ENCODE measurements at regions not wholly inside any gene's neighbourhood (a gene's known extent, or its start where the extent isn't known, plus 50 kb on each side); places are given as distances from the start of the nearest gene placed in this dataset.
"Not testable (repeated sequence)": the region's sequence is repeated elsewhere in the genome, so short reads cannot be mapped to it uniquely, and the experiment has no call there.

DNA sequence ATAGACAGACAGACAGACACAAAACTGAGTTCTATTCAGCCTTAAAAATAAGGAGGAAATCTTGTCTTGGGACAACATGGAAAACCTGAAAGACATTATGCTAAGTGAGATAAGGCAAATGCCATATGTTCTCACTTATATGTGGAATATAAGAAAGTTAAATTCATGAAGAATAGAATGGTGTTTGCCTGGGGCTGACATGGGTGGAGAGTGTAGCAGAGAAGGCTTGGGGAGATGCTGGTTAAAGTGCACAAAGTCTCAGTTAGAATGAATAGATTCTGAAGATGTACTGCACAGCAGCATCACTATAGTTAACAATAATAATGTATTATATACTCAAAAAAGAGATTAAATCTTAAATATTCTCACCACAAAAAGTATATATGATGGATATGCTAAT lies 355.5 kb downstream of the LRRIQ3 start:
- DNase-seq: no peak

GRCh38 chr1:73839922-73840321 lies 358.1 kb downstream of the LRRIQ3 start:
- peak; percentile 9 for DNase-seq

GRCh38 chr1:73832276-73833181 lies 365.4 kb downstream of the LRRIQ3 start:
- DNase-seq: no peak

DNA sequence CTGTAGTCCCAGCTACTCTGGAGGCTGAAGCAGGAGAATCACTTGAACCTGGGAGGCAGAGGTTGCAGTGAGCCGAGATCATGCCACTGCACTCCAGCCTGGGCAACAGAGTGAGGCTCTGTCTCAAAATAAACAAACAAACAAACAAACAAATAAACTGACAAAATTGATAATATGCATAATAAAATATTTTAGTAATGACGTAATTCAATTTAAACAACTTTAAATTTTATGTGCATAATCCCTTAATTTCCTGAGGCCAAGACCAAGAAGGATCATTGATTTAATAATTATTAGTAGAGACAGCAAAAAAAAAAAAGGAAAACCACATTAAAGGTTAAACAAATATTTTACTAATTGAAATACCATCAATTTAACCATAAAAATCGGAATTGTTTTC lies 370.7 kb downstream of the LRRIQ3 start:
- DNase-seq: not testable (repeated sequence)

DNA sequence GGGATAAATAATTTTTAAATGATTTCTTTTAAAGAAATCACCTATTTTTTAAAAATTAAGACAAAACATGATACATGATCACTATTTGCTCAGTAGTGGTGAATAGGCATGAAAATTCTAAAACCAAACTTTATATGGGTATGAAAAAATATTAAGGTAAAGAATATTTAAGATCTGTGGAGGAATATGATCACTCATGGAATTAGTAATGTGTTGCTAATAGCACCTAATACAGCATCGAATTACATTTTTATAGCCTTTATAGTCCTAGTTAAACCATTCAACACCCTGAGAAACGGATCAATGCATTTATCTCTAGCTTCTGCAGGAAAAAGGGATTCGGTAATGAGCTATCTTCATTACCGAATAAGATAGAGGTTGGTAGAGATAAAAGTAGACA lies 373.9 kb downstream of the LRRIQ3 start:
- DNase-seq: no peak

DNA sequence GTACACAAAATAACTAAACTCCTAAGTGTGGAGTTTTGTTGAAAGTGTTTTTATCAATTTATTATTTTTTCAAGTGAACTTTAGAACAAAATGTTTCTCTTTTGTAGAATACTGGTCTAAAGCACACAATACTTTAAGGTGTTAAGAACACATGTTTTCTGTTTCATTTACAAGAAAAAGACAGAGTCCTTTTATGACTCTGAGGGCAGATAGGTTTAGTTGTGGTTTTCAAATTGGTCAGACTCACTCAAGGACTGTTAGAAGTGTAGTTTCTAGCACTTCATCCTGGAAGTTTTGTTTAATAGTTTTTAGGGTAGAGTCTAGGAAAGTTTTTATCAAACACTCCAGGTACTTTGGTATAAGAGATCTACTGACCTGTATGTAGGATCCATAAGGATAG lies 376.5 kb downstream of the LRRIQ3 start:
- no peak for DNase-seq

DNA sequence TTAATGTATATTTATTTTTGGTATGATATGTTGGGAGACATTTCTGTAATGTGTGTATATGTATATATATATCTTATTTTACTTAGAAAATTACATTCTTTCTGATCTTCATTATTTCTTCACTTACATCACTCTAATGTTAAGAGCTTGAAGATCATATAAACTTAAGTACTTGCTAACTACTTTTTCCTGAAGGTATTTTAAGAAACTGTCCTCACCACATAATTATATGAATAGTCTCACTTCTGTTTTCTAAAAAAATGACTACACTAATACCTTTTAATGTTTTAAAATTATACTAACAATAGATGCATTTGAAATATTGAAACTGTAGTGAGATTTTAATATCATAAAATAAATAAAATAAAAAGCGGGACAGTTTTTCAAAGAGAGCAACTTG lies 377.1 kb downstream of the LRRIQ3 start:
- no peak for DNase-seq

- peak; percentile 44 for DNase-seq
Measured at GRCh38 chr1:73813716-73814115, 384.3 kb downstream of the LRRIQ3 start.

GRCh38 chr1:73813236-73813635 lies 384.7 kb downstream of the LRRIQ3 start:
- no peak for DNase-seq

DNA sequence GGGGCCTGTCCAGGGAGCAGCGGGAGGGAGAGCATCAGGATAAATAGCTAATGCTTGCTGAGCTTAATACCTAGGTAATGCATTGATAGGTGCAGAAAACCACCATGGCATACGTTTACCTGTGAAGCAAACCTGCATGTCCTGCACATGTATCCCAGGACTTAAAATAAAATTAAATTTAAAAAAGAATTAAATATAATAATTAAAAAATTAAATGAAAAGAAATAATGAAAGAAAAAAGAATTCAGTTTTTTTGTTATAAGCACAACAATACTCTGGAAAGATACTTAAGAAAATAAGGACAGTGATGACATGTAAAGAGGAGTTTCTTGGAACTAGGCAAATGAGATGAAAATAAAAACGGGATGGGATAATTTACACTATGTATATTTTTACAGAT lies 386.2 kb downstream of the LRRIQ3 start:
- DNase-seq: no peak

- DNase-seq: peak; percentile 3
Measured at GRCh38 chr1:73804935-73805334, 393.0 kb downstream of the LRRIQ3 start.

DNA sequence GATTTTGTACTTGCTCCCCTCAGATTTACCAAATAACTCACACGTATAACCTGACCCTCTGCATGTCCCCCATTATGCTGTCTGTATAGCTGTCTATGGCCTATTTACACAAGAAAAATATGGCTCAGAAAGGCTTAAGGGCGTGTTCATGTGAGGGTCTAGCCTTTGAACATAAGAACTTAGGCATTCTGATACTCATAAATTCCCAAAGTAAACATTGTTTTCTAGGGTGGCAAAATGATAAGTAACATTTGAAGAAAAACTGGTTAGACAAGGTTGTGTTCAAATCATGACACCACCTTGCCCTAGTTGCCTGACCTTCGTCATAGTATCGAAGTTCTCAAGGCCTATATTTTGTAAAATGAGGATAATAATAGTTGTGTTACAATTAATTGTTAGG lies 394.6 kb downstream of the LRRIQ3 start:
- DNase-seq: peak; percentile 26

GRCh38 chr1:73801912-73802429 lies 396.0 kb downstream of the LRRIQ3 start:
- no peak for DNase-seq

GRCh38 chr1:73800376-73800775 lies 397.6 kb downstream of the LRRIQ3 start:
- DNase-seq: no peak

GRCh38 chr1:73789965-73790364 lies 408.0 kb downstream of the LRRIQ3 start:
- no peak for DNase-seq

- no peak for DNase-seq
Measured at GRCh38 chr1:73784026-73784425, 413.9 kb downstream of the LRRIQ3 start.

GRCh38 chr1:73783352-73783751 lies 414.6 kb downstream of the LRRIQ3 start:
- no peak for DNase-seq

DNA sequence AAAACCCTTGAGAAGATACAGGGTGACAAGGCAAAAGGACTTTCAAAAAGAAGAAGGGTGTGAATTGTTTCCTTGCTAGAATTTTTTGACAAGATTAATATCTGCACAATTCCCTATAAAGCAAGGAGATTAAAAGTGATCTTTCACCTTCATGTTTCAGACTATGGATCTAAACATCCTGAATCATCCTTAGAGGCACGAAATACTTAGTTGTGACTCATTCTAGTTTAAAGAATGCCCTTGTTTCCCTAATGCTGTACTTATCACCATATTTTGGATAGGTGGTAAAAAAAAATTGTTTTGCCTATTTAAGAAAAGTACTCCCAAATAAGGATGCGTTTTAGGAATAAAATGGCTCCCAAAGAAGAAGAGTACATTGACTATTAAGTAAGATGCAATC lies 415.1 kb downstream of the LRRIQ3 start:
- no peak for DNase-seq

DNA sequence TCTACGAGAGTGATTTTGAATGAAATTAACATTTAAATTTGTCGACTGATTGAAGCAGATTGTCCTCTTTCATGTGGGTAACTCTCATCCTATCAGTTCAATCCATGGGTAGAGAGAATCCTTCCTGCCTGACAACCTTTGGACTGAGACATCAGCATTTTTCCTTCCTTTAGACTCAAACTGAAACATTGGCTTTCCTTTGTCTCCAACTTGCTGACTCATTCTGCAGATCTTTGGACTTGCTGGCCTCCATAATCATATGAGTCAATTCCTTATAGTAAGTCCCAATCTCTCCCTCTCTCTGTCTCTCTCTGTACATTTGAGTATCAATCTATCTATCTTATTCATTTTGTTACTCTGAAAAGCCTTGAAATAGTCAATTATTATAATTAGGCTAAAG lies 416.7 kb downstream of the LRRIQ3 start:
- no peak for DNase-seq

DNA sequence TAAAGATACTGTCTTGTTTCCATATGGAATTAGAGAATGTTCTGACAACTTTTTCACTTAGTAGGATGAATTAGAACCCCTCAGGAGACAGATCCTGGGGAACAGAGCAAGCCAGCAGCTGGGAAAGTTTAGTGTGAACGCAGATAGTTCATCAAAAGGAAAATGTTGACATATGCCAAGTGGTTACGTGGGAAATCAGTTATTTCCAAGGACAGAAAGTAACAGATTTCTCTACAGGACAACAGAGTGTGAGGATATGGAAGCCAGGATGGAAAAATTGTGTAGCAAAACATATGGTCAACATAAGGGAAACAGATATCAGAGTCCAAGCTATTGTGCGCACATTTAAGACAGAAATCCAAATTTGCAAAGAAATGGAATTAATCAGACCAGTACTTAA lies 419.5 kb downstream of the LRRIQ3 start:
- DNase-seq: no peak

DNA sequence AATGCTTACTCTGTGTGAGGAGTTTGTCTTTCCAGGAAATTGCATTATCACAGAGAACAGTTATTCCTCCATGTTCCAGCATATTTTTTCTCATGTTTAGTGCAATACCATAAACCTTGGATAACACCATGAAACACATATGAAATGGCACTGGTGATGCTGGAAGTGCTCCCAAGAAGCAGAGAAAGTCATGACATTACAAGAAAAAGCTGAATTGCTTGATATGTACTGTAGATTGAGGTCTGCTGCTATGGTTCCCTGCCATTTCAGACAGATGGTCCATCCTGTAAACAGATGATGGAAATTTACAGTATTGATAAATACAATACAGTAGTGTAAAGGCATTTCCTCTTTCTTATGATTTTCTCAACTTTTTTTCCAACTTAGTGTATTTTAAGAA lies 422.1 kb downstream of the LRRIQ3 start:
- no peak for DNase-seq

DNA sequence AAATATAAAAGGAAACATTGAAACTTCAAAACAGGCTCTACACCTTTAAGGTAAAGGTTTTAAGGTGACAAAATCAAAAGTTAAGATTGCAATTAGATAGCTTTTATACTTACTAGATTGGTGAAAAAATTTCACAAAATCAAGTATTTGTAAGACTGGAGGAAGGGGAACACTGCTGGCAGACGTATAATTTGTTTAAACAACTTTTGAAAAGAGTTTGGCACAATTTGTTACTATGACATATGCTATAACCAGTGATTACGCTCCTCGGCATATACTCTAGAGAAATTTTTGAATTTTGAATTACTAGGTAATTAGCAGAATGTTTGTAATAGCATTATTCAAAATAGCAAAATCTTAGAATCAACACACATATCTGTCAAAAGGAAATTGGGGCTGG lies 425.0 kb downstream of the LRRIQ3 start:
- no peak for DNase-seq

GRCh38 chr1:73771396-73771795 lies 426.6 kb downstream of the LRRIQ3 start:
- DNase-seq: no peak

DNA sequence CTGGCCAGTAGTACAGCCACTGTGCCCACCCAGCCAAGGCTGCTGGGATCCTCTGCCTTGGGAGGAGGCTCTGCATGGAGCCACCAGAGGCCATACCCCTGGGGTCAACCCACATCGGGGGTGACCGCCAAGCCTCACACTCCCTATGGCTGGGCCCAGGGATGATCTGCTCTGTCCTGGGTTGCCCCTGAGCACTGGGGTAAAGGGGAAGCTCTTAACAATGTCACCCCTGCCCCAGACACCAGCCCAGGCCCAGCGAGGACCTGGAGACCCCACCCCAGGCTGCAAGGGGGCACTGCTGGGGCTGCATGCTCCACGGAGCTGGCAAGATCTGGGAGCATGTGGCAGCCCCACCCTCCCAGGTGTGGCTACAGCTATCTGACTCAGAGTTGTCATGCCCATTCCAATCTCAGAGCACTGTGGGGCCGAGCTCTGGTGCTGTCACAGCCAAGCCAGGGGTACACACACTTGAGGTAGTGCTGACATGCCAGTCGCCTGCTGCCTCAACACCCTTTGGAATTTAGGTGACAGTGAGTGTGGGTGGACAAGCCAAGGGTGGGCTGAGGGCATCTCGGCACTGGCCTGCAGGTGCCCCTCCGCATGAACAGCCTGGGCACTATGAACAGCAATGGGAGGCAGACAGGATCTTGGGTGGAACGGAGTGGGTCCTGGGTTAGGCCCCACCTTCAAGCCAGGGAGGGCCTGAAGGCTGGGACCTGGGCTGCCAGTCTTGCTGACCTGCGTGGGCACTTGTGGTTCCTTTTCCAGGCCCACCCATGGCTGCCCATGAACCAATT lies 427.7 kb downstream of the LRRIQ3 start:
- DNase-seq: no peak
